Activated T-helper 17 cell treated with anti-CD3 and anti-CD28 coated beads, Interleukin-2, amount 50 U/mL, for 72 hours (primary cell): ENCODE measurements at regions not wholly inside any gene's neighbourhood (a gene's known extent, or its start where the extent isn't known, plus 50 kb on each side); places are given as distances from the start of the nearest gene placed in this dataset.

ENCODE experiments used
- ATAC-seq: fragments of 150-1000 bp; cut with Tn5 transposase; replicated peaks from 2 replicates; pipeline ENCODE4 v1.10.0; 2021; ENCODE audit warnings: mild to moderate bottlenecking, moderate library complexity
- H3K27ac Mint-ChIP-seq: one replicate; pipeline ENCODE4 v1.8.0; 2022; ENCODE audit warnings: mixed read lengths
- H3K27me3 Mint-ChIP-seq: one replicate; pipeline ENCODE4 v1.8.0; 2022; ENCODE audit warnings: mixed read lengths
- H3K36me3 Mint-ChIP-seq: one replicate; pipeline ENCODE4 v1.8.0; 2022; ENCODE audit warnings: low read depth, mild to moderate bottlenecking, mixed read lengths
- H3K4me1 Mint-ChIP-seq: one replicate; pipeline ENCODE4 v1.8.0; 2022; ENCODE audit warnings: mixed read lengths
- H3K4me3 Mint-ChIP-seq: one replicate; pipeline ENCODE4 v1.8.0; 2022; ENCODE audit warnings: mild to moderate bottlenecking, mixed read lengths
- H3K9me3 Mint-ChIP-seq: one replicate; pipeline ENCODE4 v1.8.0; 2022; ENCODE audit warnings: mixed read lengths

- Mint-ChIP-seq H3K27me3 (no peaks in the 10 kb centered on the region), H3K27ac (no peak overlapping the region), H3K36me3 (peaks cover 40% of the 10 kb centered on the region), H3K9me3 (no peaks in the 10 kb centered on the region), H3K4me1 (peaks cover 27% of the 10 kb centered on the region), H3K4me3 (peak overlapping the region; percentile 85)
- no peak for ATAC-seq
These were observed 158.8 kb downstream of the KLF13 start for GRCh38 chr15:31485431-31485830.

DNA sequence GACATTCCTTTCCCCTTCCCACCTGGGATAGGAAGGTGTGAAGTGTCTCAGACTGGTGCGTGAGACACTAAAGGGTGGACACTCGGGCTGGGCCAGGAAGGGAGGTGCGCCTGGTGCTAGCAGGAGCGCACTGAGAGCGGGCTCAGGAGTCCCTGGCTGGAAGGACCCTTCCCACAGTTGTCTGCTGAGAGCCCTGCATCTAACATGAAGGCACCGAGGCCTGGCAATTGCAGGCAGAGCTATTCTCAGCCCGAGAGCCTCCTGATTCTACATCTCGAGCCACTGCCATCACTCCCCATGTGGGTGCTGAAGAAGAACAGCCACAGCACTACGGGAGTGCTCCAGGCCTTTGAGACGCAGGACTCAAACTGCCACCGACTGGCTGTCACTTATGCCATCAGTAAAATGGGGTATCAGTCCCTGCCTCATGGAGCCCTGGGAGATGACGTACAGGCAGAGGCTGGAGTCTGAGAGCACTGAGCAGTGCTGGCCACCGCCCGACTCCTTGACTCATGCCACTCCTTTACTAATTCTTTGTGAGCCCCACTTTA is 159.4 kb downstream of the KLF13 start:
- H3K4me3 Mint-ChIP-seq, result peak overlapping the region; percentile 85
- no peaks in the 10 kb centered on the region for H3K27me3 Mint-ChIP-seq
- H3K36me3 Mint-ChIP-seq, result peaks cover 34% of the 10 kb centered on the region
- H3K9me3 Mint-ChIP-seq, result no peaks in the 10 kb centered on the region
- no peak overlapping the region for H3K27ac Mint-ChIP-seq
- ATAC-seq, result no peak
- H3K4me1 Mint-ChIP-seq, result peaks cover 30% of the 10 kb centered on the region

DNA sequence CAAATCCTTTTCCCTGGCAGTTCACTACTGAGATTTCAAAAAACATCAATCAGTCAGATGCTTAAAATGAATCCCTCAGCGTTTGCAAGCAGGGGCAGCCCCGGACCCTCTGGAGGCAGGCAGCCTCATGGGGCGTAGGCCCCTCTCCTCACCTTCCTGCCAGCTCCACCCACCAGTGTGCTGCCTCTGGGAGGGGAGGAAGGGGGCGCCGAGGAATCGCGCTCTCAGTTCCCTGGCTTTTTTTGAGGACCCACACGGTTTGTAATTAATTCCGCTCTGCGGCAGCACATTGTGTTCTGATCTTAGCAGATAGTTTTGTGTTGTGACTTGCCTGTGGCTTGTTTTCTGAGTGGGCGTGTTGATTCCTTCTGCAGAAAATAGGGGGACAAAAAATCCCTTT is 159.9 kb downstream of the KLF13 start:
- H3K4me3 Mint-ChIP-seq, result peak overlapping the region; percentile 85
- H3K9me3 Mint-ChIP-seq, result peaks cover 5% of the 10 kb centered on the region
- peaks cover 34% of the 10 kb centered on the region for H3K36me3 Mint-ChIP-seq
- no peak for ATAC-seq
- H3K27ac Mint-ChIP-seq, result peak overlapping the region; percentile 28
- H3K4me1 Mint-ChIP-seq, result peaks cover 32% of the 10 kb centered on the region
- no peaks in the 10 kb centered on the region for H3K27me3 Mint-ChIP-seq

DNA sequence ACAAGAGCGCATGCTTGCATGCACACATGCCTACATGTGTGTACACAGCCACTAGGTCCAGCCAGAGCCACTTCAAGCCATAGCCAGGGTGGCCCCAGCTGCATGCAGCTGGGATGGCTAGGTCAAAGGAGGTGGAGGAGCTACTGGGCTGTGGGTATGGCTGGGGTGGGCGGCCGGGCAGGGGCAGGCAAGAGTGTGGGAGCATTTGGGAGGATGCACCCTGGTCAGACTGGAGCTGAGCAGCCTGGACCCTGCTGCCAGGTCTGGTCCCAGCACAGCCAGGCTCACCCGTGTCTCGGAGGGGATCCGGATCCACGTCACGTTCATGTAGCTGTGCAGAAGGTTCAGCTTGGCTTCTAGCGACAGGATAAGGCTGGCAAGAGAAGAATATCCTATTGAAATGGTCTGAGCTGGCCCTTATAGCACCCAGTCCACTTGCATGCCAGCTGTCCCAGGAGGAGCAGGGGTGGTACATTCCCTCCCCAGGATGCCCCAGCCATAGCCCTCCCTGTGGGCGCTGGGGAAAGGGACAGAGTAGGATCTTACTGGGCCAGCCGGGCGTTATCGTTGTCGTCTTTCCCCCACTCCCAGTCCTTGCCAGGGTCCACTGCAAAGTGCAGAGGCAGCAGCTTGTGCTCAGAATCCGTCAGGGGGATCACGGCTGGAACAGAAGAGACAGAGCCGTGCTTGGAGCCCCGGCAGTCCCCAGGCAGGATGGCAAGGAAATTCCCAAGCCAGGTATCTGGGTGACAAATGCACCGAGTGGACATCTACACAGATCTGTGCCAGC is 160.5 kb downstream of the KLF13 start:
- H3K27me3 Mint-ChIP-seq, result no peaks in the 10 kb centered on the region
- H3K27ac Mint-ChIP-seq, result peak overlapping the region; percentile 28
- peaks cover 35% of the 10 kb centered on the region for H3K4me1 Mint-ChIP-seq
- H3K9me3 Mint-ChIP-seq, result peaks cover 8% of the 10 kb centered on the region
- peak overlapping the region; percentile 85 for H3K4me3 Mint-ChIP-seq
- no peak for ATAC-seq
- peaks cover 29% of the 10 kb centered on the region for H3K36me3 Mint-ChIP-seq

DNA sequence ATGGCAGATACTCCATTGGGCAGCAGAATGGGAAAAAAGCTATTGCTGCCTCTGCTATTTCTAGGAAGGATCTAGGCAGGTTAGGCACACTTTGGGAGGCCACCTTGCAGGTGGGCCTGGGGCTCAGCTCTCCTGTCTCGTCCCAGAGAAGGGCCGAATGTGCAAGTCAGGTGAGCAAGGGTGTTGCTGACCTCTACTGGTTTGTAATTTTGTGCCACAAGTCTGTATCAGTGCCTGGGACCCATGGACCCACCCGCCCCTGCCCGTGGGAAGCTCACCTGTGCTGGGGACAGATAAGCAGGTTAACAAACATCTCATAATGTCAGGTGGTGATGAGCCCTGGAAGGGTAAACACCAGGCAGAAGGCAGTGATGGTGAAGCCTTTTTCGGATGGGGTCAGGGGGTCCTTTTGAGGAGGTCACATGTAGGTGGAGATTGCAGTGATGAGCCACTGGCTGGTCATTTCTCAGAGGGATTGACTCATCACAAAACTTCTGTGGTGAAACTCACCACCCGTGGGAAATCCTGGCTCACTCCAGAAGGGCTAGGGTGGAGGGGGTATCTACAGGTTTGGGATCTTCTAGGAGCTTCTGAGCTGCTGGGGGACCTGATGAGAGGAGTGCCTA is 161.3 kb downstream of the KLF13 start:
- peak; percentile 71 for ATAC-seq
- Mint-ChIP-seq H3K9me3 (peaks cover 8% of the 10 kb centered on the region), H3K27me3 (no peaks in the 10 kb centered on the region), H3K36me3 (peaks cover 21% of the 10 kb centered on the region), H3K4me3 (peak overlapping the region; percentile 68), H3K4me1 (peaks cover 32% of the 10 kb centered on the region), H3K27ac (peak overlapping the region; percentile 86)

- peak overlapping the region; percentile 68 for H3K4me3 Mint-ChIP-seq
- peak; percentile 40 for ATAC-seq
- peak overlapping the region; percentile 86 for H3K27ac Mint-ChIP-seq
- peaks cover 31% of the 10 kb centered on the region for H3K4me1 Mint-ChIP-seq
- peaks cover 18% of the 10 kb centered on the region for H3K36me3 Mint-ChIP-seq
- peaks cover 8% of the 10 kb centered on the region for H3K9me3 Mint-ChIP-seq
- H3K27me3 Mint-ChIP-seq, result no peaks in the 10 kb centered on the region
These were observed 162.0 kb downstream of the KLF13 start for GRCh38 chr15:31488437-31489204.

GRCh38 chr15:31489281-31489680 is 162.6 kb downstream of the KLF13 start:
- Mint-ChIP-seq H3K27me3 (no peaks in the 10 kb centered on the region), H3K36me3 (peaks cover 14% of the 10 kb centered on the region), H3K27ac (no peak overlapping the region), H3K4me3 (no peak overlapping the region), H3K9me3 (peaks cover 8% of the 10 kb centered on the region), H3K4me1 (peaks cover 29% of the 10 kb centered on the region)
- ATAC-seq, result no peak

DNA sequence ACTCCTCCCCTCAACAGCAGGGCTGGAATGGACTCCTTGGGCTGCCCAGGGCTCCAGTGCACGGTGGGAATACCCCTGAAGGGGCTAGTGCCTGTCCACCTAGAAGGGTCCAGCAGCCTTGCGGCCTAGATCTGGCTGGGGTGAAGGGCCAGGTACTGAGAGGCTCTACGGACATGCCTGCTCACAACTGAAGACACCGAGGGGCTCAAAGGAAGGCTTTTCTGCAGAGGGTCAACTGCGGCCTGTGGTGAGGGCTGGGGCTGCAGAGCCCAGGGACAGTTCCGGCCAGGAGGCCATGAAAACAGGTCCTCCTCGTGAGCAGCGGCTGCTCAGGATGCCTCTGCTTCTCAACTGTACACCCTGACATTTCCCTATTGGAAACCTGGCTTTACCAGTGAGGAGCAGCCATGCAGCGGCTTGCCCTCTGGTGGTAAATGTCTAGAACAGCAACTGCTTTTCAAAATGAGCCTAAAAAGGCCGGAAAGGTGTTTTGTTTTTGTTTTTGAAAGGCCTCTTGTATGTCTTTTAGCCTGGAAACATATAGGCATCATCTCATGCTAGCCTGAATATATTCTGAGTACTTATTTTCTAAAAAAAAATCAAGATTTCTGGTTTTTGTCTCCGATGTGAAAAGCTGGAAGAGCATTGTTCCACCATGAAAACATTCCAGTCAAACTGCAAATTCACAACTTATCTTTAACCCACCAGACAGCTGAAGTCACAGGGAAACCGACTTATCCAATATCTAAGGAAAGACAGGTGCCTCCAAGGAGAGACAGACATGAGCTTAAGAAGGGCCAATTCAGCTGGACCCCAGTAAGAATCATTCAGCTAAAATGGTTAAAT is 163.4 kb downstream of the KLF13 start:
- H3K4me1 Mint-ChIP-seq, result peaks cover 24% of the 10 kb centered on the region

DNA sequence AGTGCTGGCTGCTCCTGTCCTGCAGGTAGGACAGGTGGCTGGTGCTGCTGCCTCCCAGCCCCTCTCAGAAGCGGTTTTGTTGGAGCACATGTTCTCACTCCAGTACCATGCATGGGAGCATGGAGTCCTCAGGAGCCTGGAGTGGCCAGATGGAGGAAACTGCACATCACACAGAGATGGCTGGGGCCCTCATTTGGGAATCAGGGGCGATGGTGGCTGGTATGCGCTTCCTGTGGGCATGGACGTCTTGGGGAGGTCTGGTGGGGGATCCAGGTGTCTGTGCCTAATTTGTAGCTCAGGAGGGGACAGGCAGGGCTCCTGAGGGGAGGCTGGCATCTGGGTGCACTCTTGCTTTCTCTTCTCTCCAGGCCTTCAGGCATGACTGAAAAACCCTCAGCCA is 168.2 kb downstream of the KLF13 start:
- Mint-ChIP-seq H3K9me3 (peaks cover 8% of the 10 kb centered on the region), H3K36me3 (peaks cover 6% of the 10 kb centered on the region), H3K4me1 (peaks cover 12% of the 10 kb centered on the region), H3K27ac (no peak overlapping the region), H3K4me3 (no peak overlapping the region), H3K27me3 (no peaks in the 10 kb centered on the region)
- ATAC-seq, result no peak

More for the DNA sequence above, 163.4 kb downstream of the KLF13 start:
- peaks cover 8% of the 10 kb centered on the region for H3K9me3 Mint-ChIP-seq
- H3K27ac Mint-ChIP-seq, result no peak overlapping the region
- no peak overlapping the region for H3K4me3 Mint-ChIP-seq
- ATAC-seq, result no peak
- H3K27me3 Mint-ChIP-seq, result no peaks in the 10 kb centered on the region
- peaks cover 7% of the 10 kb centered on the region for H3K36me3 Mint-ChIP-seq

GRCh38 chr15:31495281-31495680 is 168.6 kb downstream of the KLF13 start:
- no peak for ATAC-seq
- peaks cover 6% of the 10 kb centered on the region for H3K36me3 Mint-ChIP-seq
- H3K27me3 Mint-ChIP-seq, result no peaks in the 10 kb centered on the region
- peaks cover 12% of the 10 kb centered on the region for H3K4me1 Mint-ChIP-seq
- H3K27ac Mint-ChIP-seq, result no peak overlapping the region
- no peak overlapping the region for H3K4me3 Mint-ChIP-seq
- peaks cover 8% of the 10 kb centered on the region for H3K9me3 Mint-ChIP-seq

GRCh38 chr15:31497838-31498237 is 171.2 kb downstream of the KLF13 start:
- Mint-ChIP-seq H3K4me1 (no peaks in the 10 kb centered on the region), H3K27ac (no peak overlapping the region), H3K27me3 (no peaks in the 10 kb centered on the region), H3K4me3 (no peak overlapping the region), H3K36me3 (no peaks in the 10 kb centered on the region), H3K9me3 (no peaks in the 10 kb centered on the region)
- no peak for ATAC-seq

DNA sequence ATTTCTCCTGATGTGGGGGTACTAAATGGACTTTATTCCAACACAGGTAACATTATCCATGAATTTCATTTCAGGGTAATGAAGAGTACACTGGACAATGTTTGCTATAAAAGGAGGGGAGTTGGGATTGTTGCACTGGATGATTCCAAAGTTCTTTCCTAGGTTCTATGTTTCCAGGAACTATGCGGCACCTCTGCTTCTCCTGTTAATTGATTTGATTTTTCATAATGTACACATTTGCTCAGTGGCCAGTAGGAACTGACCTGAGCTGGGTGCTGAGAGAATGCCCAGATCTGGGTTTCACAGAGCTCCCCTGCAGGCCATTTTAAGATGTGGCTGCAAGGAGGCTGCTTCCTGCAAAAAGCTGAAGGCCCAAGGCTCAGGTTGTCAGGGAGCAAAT is 171.7 kb downstream of the KLF13 start:
- no peak for ATAC-seq
- no peaks in the 10 kb centered on the region for H3K4me1 Mint-ChIP-seq
- no peaks in the 10 kb centered on the region for H3K27me3 Mint-ChIP-seq

GRCh38 chr15:31498756-31499155 is 172.1 kb downstream of the KLF13 start:
- H3K27ac Mint-ChIP-seq, result no peak overlapping the region
- H3K4me3 Mint-ChIP-seq, result no peak overlapping the region
- H3K27me3 Mint-ChIP-seq, result no peaks in the 10 kb centered on the region
- no peak for ATAC-seq
- H3K9me3 Mint-ChIP-seq, result no peaks in the 10 kb centered on the region
- H3K36me3 Mint-ChIP-seq, result no peaks in the 10 kb centered on the region
- H3K4me1 Mint-ChIP-seq, result no peaks in the 10 kb centered on the region

More for the DNA sequence above, 171.7 kb downstream of the KLF13 start:
- Mint-ChIP-seq H3K36me3 (no peaks in the 10 kb centered on the region), H3K9me3 (no peaks in the 10 kb centered on the region), H3K27ac (no peak overlapping the region), H3K4me3 (no peak overlapping the region)
